ENCODE measurements at regions not wholly inside any gene's neighbourhood (a gene's known extent, or its start where the extent isn't known, plus 50 kb on each side); places are given as distances from the start of the nearest gene placed in this dataset.

- H3K27me3 ChIP-seq (ENCODE audit: control insufficient read depth in 2 of 2, insufficient read depth in 2 of 2, low read length in 2 of 2), result no peaks in the 10 kb centered on the region
- TF ChIP-seq GATA2 (IDR thresholded peaks at IDR 0.05; ENCODE audit: insufficient read depth, insufficient read length, low read depth, low read length), result no peak
- no peak for TF ChIP-seq EZH2 (IDR thresholded peaks at IDR 0.05; ENCODE audit: borderline replicate concordance, low read depth, low read length, severe bottlenecking)
- no peak for TF ChIP-seq MAX (IDR thresholded peaks at IDR 0.05; ENCODE audit: insufficient read depth, insufficient read length)
- no peak for TF ChIP-seq MYC (IDR thresholded peaks at IDR 0.05; ENCODE audit: low read depth, low read length)
- TF ChIP-seq CTCF (IDR thresholded peaks at IDR 0.05; ENCODE audit: extremely low read depth in 1 of 2, insufficient read depth in 1 of 2, low read depth in 1 of 2, low read length in 2 of 2), result no peak
- no peak for TF ChIP-seq POLR2A (IDR thresholded peaks at IDR 0.05; ENCODE audit: low read depth, low read length)
- no peak for TF ChIP-seq POLR2AphosphoS5 (IDR thresholded peaks at IDR 0.05; ENCODE audit: insufficient read depth, low read depth, low read length)
- no peak for TF ChIP-seq FOS (IDR thresholded peaks at IDR 0.05; ENCODE audit: borderline replicate concordance, insufficient read depth, low read length)
- TF ChIP-seq JUN (IDR thresholded peaks at IDR 0.05; ENCODE audit: borderline replicate concordance, insufficient read depth, insufficient read length, low read depth), result no peak
- H3K4me1 ChIP-seq (ENCODE audit: control insufficient read depth, extremely low read depth, insufficient read depth, low read length), result no peaks in the 10 kb centered on the region
- H2AFZ ChIP-seq (ENCODE audit: low read depth, low read length), result no peak overlapping the region
- no peaks in the 10 kb centered on the region for H3K79me2 ChIP-seq (ENCODE audit: control insufficient read depth, insufficient read depth, low read length)
- H3K4me3 ChIP-seq (replicated peaks in 1 of 3; ENCODE audit: insufficient read depth in 1 of 3, low read depth in 1 of 3, low read length in 3 of 3), result no peak overlapping the region
- no peak overlapping the region for H3K4me2 ChIP-seq (ENCODE audit: insufficient read depth, low read length)
- CTCF ChIA-PET, result no interaction called here
- no TSS peak for BruUV-seq (replicated peaks)
- DNase-seq (ENCODE audit: low read depth, low spot score) (no peak), FAIRE-seq (no peak)
- H3K36me3 ChIP-seq (ENCODE audit: control insufficient read depth in 2 of 2, extremely low read depth in 1 of 2, insufficient read depth in 2 of 2, low read length in 2 of 2), result no peaks in the 10 kb centered on the region
- POLR2A ChIA-PET, result no interaction called here
- H4K20me1 ChIP-seq (replicated peaks; ENCODE audit: control insufficient read depth, extremely low read depth, insufficient read depth, low read length), result no peaks in the 10 kb centered on the region
- no peak overlapping the region for H3K9ac ChIP-seq (replicated peaks; ENCODE audit: extremely low read depth, insufficient read depth, low read length)
- H3K9me1 ChIP-seq (replicated peaks; ENCODE audit: control insufficient read depth, extremely low read depth, insufficient read depth, low read length), result no peaks in the 10 kb centered on the region
- H3K27ac ChIP-seq (ENCODE audit: insufficient read depth, low read depth, low read length), result no peak overlapping the region
- H3K9me3 ChIP-seq (replicated peaks; ENCODE audit: control insufficient read depth, insufficient read depth, low read length), result no peaks in the 10 kb centered on the region
- intact Hi-C loops (cut with micrococcal nuclease) (no loop called here), dilution Hi-C loops (cut with MboI; ENCODE audit: extremely low pct_ligation_motif_present, low sequenced_read_pairs) (no loop called here)
Observed at GRCh38 chr13:53821632-53822031, 793.0 kb downstream of the OLFM4 start.
